NCI-H345 (cell line): ENCODE measurements at regions not wholly inside any gene's neighbourhood (a gene's known extent, or its start where the extent isn't known, plus 50 kb on each side); places are given as distances from the start of the nearest gene placed in this dataset.
A peak's percentile ranks its signal among the peaks of the same experiment; 100 is the strongest.

ENCODE experiments used
- DNase-seq: peaks from one replicate; lab custom pipeline; 2025; lab: John Stamatoyannopoulos, UW

GRCh38 chr2:5751873-5752482 is 59.8 kb downstream of the SOX11 start:
- no peak for DNase-seq

GRCh38 chr2:5756272-5756671 is 64.1 kb downstream of the SOX11 start:
- no peak for DNase-seq

GRCh38 chr2:5758346-5758745 is 66.2 kb downstream of the SOX11 start:
- no peak for DNase-seq

GRCh38 chr2:5759949-5760348 is 67.8 kb downstream of the SOX11 start:
- DNase-seq, result no peak

- no peak for DNase-seq
Measured at GRCh38 chr2:5763531-5763930, 71.3 kb downstream of the SOX11 start.

- DNase-seq, result no peak
Measured at GRCh38 chr2:5764041-5764440, 71.9 kb downstream of the SOX11 start.

GRCh38 chr2:5766056-5766455 is 73.9 kb downstream of the SOX11 start:
- DNase-seq, result no peak

GRCh38 chr2:5766561-5766960 is 74.4 kb downstream of the SOX11 start:
- DNase-seq, result no peak

GRCh38 chr2:5777131-5777535 is 84.9 kb downstream of the SOX11 start:
- DNase-seq, result no peak

GRCh38 chr2:5781679-5782078 is 89.5 kb downstream of the SOX11 start:
- no peak for DNase-seq

- DNase-seq, result peak; percentile 4
Measured at GRCh38 chr2:5782103-5782502, 89.9 kb downstream of the SOX11 start.

- no peak for DNase-seq
Measured at GRCh38 chr2:5788447-5788846, 96.3 kb downstream of the SOX11 start.

GRCh38 chr2:5791371-5791770 is 99.2 kb downstream of the SOX11 start:
- DNase-seq, result no peak

GRCh38 chr2:5794012-5794411 is 101.8 kb downstream of the SOX11 start:
- no peak for DNase-seq

GRCh38 chr2:5798084-5798483 is 105.9 kb downstream of the SOX11 start:
- DNase-seq, result no peak

- DNase-seq, result no peak
Measured at GRCh38 chr2:5799348-5799747, 107.2 kb downstream of the SOX11 start.

GRCh38 chr2:5803547-5803946 is 111.4 kb downstream of the SOX11 start:
- DNase-seq, result no peak

GRCh38 chr2:5818961-5819600 is 126.9 kb downstream of the SOX11 start:
- DNase-seq, result no peak

- DNase-seq, result no peak
Measured at GRCh38 chr2:5824126-5824525, 131.9 kb downstream of the SOX11 start.

GRCh38 chr2:5825686-5826085 is 133.5 kb downstream of the SOX11 start:
- no peak for DNase-seq

GRCh38 chr2:5826979-5827655 is 134.9 kb downstream of the SOX11 start:
- no peak for DNase-seq

- no peak for DNase-seq
Measured at GRCh38 chr2:5834501-5834900, 142.3 kb downstream of the SOX11 start.

- DNase-seq, result no peak
Measured at GRCh38 chr2:5839550-5839949, 147.4 kb downstream of the SOX11 start.

GRCh38 chr2:5841126-5841525 is 148.9 kb downstream of the SOX11 start:
- DNase-seq, result no peak
